GM12865 (cell line): ENCODE measurements at regions not wholly inside any gene's neighbourhood (a gene's known extent, or its start where the extent isn't known, plus 50 kb on each side); places are given as distances from the start of the nearest gene placed in this dataset.

Source experiments
- DNase-seq: peaks from one replicate; pipeline ENCODE4 v3.0.0; 2010; ENCODE audit warnings: low read depth
- H3K4me3 ChIP-seq: 2 replicates; pipeline ENCODE4 v1.5.1; 2011; ENCODE audit warnings: mild to moderate bottlenecking, low read depth, low read length, control low read depth
- CTCF ChIP-seq: IDR thresholded peaks from 2 replicates; pipeline ENCODE4 v1.5.1; 2011; ENCODE audit warnings: low read length, control low read depth, low read depth, inconsistent platforms; ENCODE audit not compliant: insufficient read depth; ENCODE audit errors: missing control alignments

- DNase-seq = no peak
- no peak for TF ChIP-seq CTCF
- no peak overlapping the region for H3K4me3 ChIP-seq
Observed at GRCh38 chr4:157741642-157742041, 431.2 kb downstream of the GASK1B start.

- no peak overlapping the region for H3K4me3 ChIP-seq
- TF ChIP-seq CTCF = no peak
- DNase-seq = no peak
Observed at GRCh38 chr4:157739242-157739641, 433.6 kb downstream of the GASK1B start.

- no peak for TF ChIP-seq CTCF
- no peak for DNase-seq
- H3K4me3 ChIP-seq = no peak overlapping the region
Observed at GRCh38 chr4:157728215-157728614, 444.6 kb downstream of the GASK1B start.

GRCh38 chr4:157727163-157727562 is 445.7 kb downstream of the GASK1B start:
- no peak overlapping the region for H3K4me3 ChIP-seq
- no peak for DNase-seq
- no peak for TF ChIP-seq CTCF

GRCh38 chr4:157722146-157722545 is 450.7 kb downstream of the GASK1B start:
- DNase-seq = no peak
- no peak for TF ChIP-seq CTCF
- H3K4me3 ChIP-seq = no peak overlapping the region

GRCh38 chr4:157713342-157713741 is 459.5 kb downstream of the GASK1B start:
- no peak for DNase-seq

GRCh38 chr4:157706155-157706554 is 466.7 kb downstream of the GASK1B start:
- no peak for TF ChIP-seq CTCF
- H3K4me3 ChIP-seq = no peak overlapping the region
- DNase-seq = no peak

More at GRCh38 chr4:157713342-157713741, 459.5 kb downstream of the GASK1B start:
- no peak for TF ChIP-seq CTCF
- H3K4me3 ChIP-seq = no peak overlapping the region
